ENCODE measurements at regions not wholly inside any gene's neighbourhood (a gene's known extent, or its start where the extent isn't known, plus 50 kb on each side); places are given as distances from the start of the nearest gene placed in this dataset.

GRCh38 chr17:53924530-53925455, 102.1 kb downstream of the KIF2B start (continued):
- no peak for TF ChIP-seq ZNF407 (CRISPR knock-in tag; IDR thresholded peaks at IDR 0.05; ENCODE audit: not compliant biosample characterization)
- no peak for TF ChIP-seq CENPBD1 (CRISPR knock-in tag; IDR thresholded peaks at IDR 0.05; ENCODE audit: borderline replicate concordance, low read depth)
- peak; percentile 59; the same call in 1 of the 2 replicates for TF ChIP-seq ZBTB33 (CRISPR knock-in tag; IDR thresholded peaks at IDR 0.05)
- peak; percentile 100 for TF ChIP-seq TEAD3 (CRISPR knock-in tag; optimal IDR thresholded peaks at IDR 0.05; ENCODE audit: borderline replicate concordance)
- TF ChIP-seq ZNF556 (CRISPR knock-in tag; IDR thresholded peaks at IDR 0.05; ENCODE audit: borderline replicate concordance) = peak; percentile 28; the same call in 1 of the 2 replicates
- TF ChIP-seq ZNF687 (CRISPR knock-in tag; IDR thresholded peaks at IDR 0.05) = no peak
- peak; percentile 21; the same call in 1 of the 2 replicates for TF ChIP-seq GABPB1 (CRISPR knock-in tag; IDR thresholded peaks at IDR 0.05)
- TF ChIP-seq ETV5 (CRISPR knock-in tag; IDR thresholded peaks at IDR 0.05; ENCODE audit: borderline replicate concordance) = peak; percentile 54; the same call in 1 of the 2 replicates
- no peak for TF ChIP-seq TOE1 (CRISPR knock-in tag; IDR thresholded peaks at IDR 0.05)
- TF ChIP-seq YEATS4 (CRISPR knock-in tag; IDR thresholded peaks at IDR 0.05; ENCODE audit: borderline replicate concordance) = peak; percentile 59; the same call in 1 of the 2 replicates
- peak; percentile 88; the same call in 1 of the 2 replicates for TF ChIP-seq EHMT2 (IDR thresholded peaks at IDR 0.05; ENCODE audit: borderline replicate concordance, low read depth, low read length)
- TF ChIP-seq JUND (CRISPR knock-in tag; IDR thresholded peaks at IDR 0.05) = peak; percentile 36; the same call in 1 of the 2 replicates
